Panc1 (cell line): ENCODE measurements at regions not wholly inside any gene's neighbourhood (a gene's known extent, or its start where the extent isn't known, plus 50 kb on each side); places are given as distances from the start of the nearest gene placed in this dataset.

Experiments used
- ATAC-seq: fragments of 200-7000 bp; cut with Tn5 transposase; 2 replicates; pipeline ENCODE4 v1.9.1; 2020; ENCODE audit warnings: mild to moderate bottlenecking, moderate library complexity
- BruUV-seq: library from RNA; stranded (reverse); fragments of 400-500 nt; replicated peaks from 2 replicates; lab custom pipeline; 2021; lab: Mats Ljungman, UMichigan
- CTCF ChIA-PET: fragments of 300-600 bp; sonication (Branson Sonifier 250); formaldehyde crosslinking; loops from one replicate; lab custom pipeline; 2022; ENCODE audit warnings: antibody characterized with exemption; lab: Charles Lee
- POLR2A ChIA-PET: fragments of 300-600 bp; sonication (Branson Sonifier 250); formaldehyde crosslinking; loops from one replicate; lab custom pipeline; 2022; ENCODE audit warnings: antibody characterized with exemption; lab: Charles Lee
- DNase-seq: peaks from one replicate; pipeline ENCODE4 v3.0.0-alpha.2; 2010; ENCODE audit warnings: low read depth, low spot score
- H3K27ac ChIP-seq: 2 replicates; pipeline ENCODE4 v1.5.1; 2011; ENCODE audit warnings: mild to moderate bottlenecking, low read length, inconsistent platforms
- H3K27me3 ChIP-seq: fragments of 200-500 bp; sonication (Bioruptor generic); 2 replicates; pipeline ENCODE4 v1.6.0; 2014; ENCODE audit warnings: low read length, inconsistent platforms; ENCODE audit not compliant: control insufficient read depth, insufficient read depth
- H3K36me3 ChIP-seq: fragments of 200-500 bp; sonication (Bioruptor generic); 2 replicates; pipeline ENCODE4 v1.5.1; 2014; ENCODE audit warnings: inconsistent platforms, mild to moderate bottlenecking, low read length, moderate library complexity; ENCODE audit not compliant: control insufficient read depth, insufficient read depth
- H3K4me1 ChIP-seq: 2 replicates; pipeline ENCODE4 v1.5.1; 2011; ENCODE audit warnings: inconsistent platforms, mild to moderate bottlenecking, low read length, moderate library complexity; ENCODE audit not compliant: control insufficient read depth, insufficient read depth
- H3K4me3 ChIP-seq, 2 experiments: 2 replicates each; pipeline ENCODE4 v1.5.1; 2011 to 2012; ENCODE audit warnings: low read depth in 2 of 2, low read length in 2 of 2, mild to moderate bottlenecking in 2 of 2, inconsistent platforms in 1 of 2, moderate library complexity in 1 of 2
- H3K9me3 ChIP-seq: fragments of 200-500 bp; sonication (Bioruptor generic); 2 replicates; pipeline ENCODE4 v1.5.1; 2014; ENCODE audit warnings: low read depth, mild to moderate bottlenecking, inconsistent platforms, low read length, moderate library complexity; ENCODE audit not compliant: control insufficient read depth, insufficient read depth
- CTCF ChIP-seq: fragments of 450-650 bp; IDR thresholded peaks from 2 replicates; pipeline ENCODE4 v1.5.1; 2017; ENCODE audit warnings: mild to moderate bottlenecking
- POLR2AphosphoS5 ChIP-seq: IDR thresholded peaks from 2 replicates; pipeline ENCODE4 v1.6.1; 2012; ENCODE audit warnings: mild to moderate bottlenecking, low read depth, low read length, moderate library complexity
- REST ChIP-seq, 2 experiments: IDR thresholded peaks; 2 replicates each; pipeline ENCODE4 v1.6.1; 2011 to 2012; ENCODE audit warnings: low read depth in 2 of 2, control low read depth in 1 of 2, low read length in 1 of 2, mild to moderate bottlenecking in 1 of 2, moderate library complexity in 1 of 2; ENCODE audit not compliant: insufficient read depth in 1 of 2
- SIN3A ChIP-seq: IDR thresholded peaks from 2 replicates; pipeline ENCODE4 v1.6.1; 2012; ENCODE audit warnings: low read depth, mild to moderate bottlenecking, low read length, moderate library complexity, borderline replicate concordance; ENCODE audit not compliant: insufficient read depth
- TCF7L2 ChIP-seq: IDR thresholded peaks from 2 replicates; pipeline ENCODE4 v1.6.1; 2011; ENCODE audit warnings: mild to moderate bottlenecking, low read depth, low read length, inconsistent platforms
- in situ Hi-C: cut with HindIII; loops from 2 replicates; pipeline ENCODE4 v1.10.0; 2016; ENCODE audit warnings: low sequenced_read_pairs, low pct_unique_long_range_greater_than_20kb
- intact Hi-C: fragments of 100-400 bp; cut with micrococcal nuclease; formaldehyde crosslinking; loops from one replicate; pipeline ENCODE4 v1.10.0; 2022; ENCODE audit not compliant: unreplicated experiment

DNA sequence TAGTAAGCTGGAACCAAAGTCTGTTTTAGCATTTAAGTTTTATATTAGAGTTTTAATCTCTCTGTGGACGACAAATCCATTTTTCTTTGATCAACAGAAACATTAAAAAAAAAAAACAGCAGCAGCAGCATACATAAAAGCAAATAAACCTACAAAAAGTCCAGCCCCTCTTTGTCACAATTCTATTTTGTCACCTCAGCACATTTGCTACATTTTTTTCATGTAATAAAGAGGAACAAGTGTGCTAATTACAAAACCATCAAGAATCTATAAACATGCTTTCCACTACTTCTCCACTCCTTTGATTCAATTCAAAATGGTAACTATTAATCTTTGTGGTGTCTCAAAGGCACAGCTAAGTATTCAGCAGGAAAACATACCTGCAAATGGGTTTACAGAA, 259.8 kb upstream of the GNAI1 start:
- DNase-seq = no peak
- no peak for TF ChIP-seq CTCF
- TF ChIP-seq REST (IDR thresholded peaks at IDR 0.05; ENCODE audit: insufficient read depth in 1 of 2, low read depth in 2 of 2, low read length in 1 of 2) = no peak
- no peak for TF ChIP-seq SIN3A
- TF ChIP-seq POLR2AphosphoS5 = no peak
- no peak for TF ChIP-seq TCF7L2
- CTCF ChIA-PET = no interaction called here
- in situ Hi-C loops (no loop called here), intact Hi-C loops (no loop called here)
- H3K36me3 ChIP-seq = no peaks in the 10 kb centered on the region
- no peaks in the 10 kb centered on the region for H3K4me1 ChIP-seq
- BruUV-seq = no TSS peak
- H3K4me3 ChIP-seq = no peak overlapping the region
- H3K27me3 ChIP-seq = no peaks in the 10 kb centered on the region
- POLR2A ChIA-PET = no interaction called here
- H3K9me3 ChIP-seq = no peaks in the 10 kb centered on the region
- H3K27ac ChIP-seq = no peak overlapping the region
- no peak for ATAC-seq

DNA sequence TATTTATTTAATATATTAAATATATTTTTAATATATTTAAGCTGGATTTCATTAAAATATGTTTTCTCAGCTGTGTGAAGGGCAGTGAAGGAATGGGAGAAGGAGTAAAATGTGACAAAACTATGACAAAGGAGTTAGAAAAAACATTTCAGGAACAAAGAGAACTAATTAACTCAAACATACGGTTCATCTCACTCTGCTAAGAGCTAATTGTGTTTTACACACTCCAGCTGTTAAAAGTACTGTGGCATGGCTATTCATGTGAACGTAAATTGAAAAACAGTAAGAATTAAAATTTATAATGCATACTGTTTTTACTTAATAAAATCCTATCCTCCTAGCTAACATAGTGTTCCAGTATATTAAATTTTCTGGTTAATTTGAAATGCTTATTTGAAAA, 262.5 kb upstream of the GNAI1 start:
- BruUV-seq = no TSS peak
- TF ChIP-seq POLR2AphosphoS5 = no peak
- TF ChIP-seq SIN3A = no peak
- no peak for TF ChIP-seq CTCF
- TF ChIP-seq TCF7L2 = no peak
- TF ChIP-seq REST (IDR thresholded peaks at IDR 0.05; ENCODE audit: insufficient read depth in 1 of 2, low read depth in 2 of 2, low read length in 1 of 2) = no peak
- Histone ChIP-seq H3K36me3 (no peaks in the 10 kb centered on the region), H3K9me3 (no peaks in the 10 kb centered on the region), H3K27ac (no peak overlapping the region), H3K4me1 (no peaks in the 10 kb centered on the region), H3K27me3 (no peaks in the 10 kb centered on the region), H3K4me3 (no peak overlapping the region)
- ChIA-PET CTCF (no interaction called here), POLR2A (no interaction called here)
- DNase-seq (no peak), ATAC-seq (no peak)
- intact Hi-C loops (no loop called here), in situ Hi-C loops (no loop called here)
